HG02852 (cell line): ENCODE measurements at regions not wholly inside any gene's neighbourhood (a gene's known extent, or its start where the extent isn't known, plus 50 kb on each side); places are given as distances from the start of the nearest gene placed in this dataset.
"Not testable (repeated sequence)": the region's sequence is repeated elsewhere in the genome, so short reads cannot be mapped to it uniquely, and the experiment has no call there.

Experiments used
- ATAC-seq: cut with Tn5 transposase; IDR thresholded peaks from one replicate; pipeline ENCODE4 v1.9.1; 2021; ENCODE audit warnings: mild to moderate bottlenecking, moderate library complexity; ENCODE audit not compliant: unreplicated experiment

GRCh38 chr11:45392154-45392553 is 106.0 kb upstream of the SYT13 start:
- ATAC-seq: no peak

DNA sequence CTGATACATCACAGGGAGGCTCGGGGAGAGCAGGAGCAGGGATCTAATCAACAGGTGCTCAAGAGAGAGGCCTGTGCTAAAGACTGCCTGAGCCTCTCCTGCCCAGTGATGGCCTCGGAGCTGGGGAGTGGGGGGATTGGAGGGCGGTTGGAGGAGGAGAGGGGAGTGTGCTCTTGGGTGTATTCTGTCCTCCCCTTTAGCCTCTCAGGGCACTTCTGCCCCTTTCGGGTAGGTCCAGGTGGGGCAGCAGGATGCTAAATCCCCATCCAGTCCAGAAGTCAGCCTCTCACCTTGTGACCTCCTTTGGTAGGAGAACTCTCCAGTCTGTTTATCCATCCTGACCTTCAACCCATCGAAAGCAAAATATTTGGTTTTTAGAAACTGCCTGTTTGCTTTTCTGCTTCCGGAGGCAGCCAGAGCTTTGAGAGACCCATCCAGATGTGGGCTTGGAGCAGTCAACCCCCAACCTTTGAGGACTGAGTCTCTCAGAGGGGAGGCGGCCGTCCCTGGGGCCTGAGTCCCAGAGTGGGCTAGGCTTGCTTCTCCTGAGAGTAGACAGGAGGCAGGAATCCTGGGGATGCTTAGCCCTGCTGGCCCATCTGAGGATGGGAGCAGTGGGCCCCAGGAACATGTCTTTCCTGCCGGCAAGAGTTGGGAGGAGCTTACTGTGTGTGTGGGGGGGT is 105.2 kb upstream of the SYT13 start:
- ATAC-seq: no peak

- no peak for ATAC-seq
Measured at GRCh38 chr11:45390407-45390806, 104.3 kb upstream of the SYT13 start.

- ATAC-seq: no peak
Measured at GRCh38 chr11:45388472-45388871, 102.3 kb upstream of the SYT13 start.

- ATAC-seq: not testable (repeated sequence)
Measured at GRCh38 chr11:45387885-45388284, 101.7 kb upstream of the SYT13 start.

- ATAC-seq: no peak
Measured at GRCh38 chr11:45386972-45387371, 100.8 kb upstream of the SYT13 start.

DNA sequence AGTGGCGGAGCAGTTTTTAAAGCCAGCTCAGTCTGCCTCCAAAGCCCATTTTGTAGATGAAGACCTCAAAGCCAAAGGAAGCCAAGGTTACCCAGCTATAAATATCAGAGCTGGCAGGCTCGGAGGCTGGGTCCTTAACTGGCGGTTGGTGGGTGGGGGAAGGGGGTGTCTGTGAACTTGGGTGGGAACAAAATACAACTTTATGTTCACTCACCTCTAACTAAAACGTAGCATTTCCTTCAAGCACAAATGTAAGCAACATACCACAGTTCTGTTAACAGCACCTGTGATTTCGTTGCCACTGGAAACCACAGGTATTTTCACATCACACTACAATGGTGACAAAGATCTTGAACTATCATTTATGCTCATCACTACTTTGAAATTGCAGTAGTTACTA is 99.7 kb upstream of the SYT13 start:
- ATAC-seq: no peak

GRCh38 chr11:45385423-45385822 is 99.3 kb upstream of the SYT13 start:
- ATAC-seq: no peak

GRCh38 chr11:45384711-45385241 is 98.6 kb upstream of the SYT13 start:
- no peak for ATAC-seq

- ATAC-seq: no peak
Measured at GRCh38 chr11:45384016-45384415, 97.9 kb upstream of the SYT13 start.

DNA sequence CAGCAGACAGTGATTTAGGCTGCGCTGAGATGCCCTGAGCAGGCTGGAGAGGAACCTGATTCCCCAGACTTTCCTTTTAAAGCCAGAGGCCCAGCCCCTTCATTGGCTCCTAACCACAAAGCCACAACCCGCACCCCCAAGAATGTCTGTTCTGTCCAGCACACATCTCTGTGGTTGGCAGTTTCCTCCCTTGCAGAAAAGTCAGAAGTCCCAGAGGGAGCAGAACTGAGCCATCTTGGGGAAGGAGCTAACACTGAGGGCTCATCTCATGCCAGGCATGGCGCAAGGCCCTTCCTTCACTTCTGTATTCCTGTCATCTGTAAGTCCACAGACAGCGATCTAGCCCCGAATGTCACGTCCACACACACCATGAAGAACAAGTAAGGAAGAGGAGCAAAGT is 97.1 kb upstream of the SYT13 start:
- no peak for ATAC-seq

- ATAC-seq: no peak
Measured at GRCh38 chr11:45382133-45382878, 96.2 kb upstream of the SYT13 start.

DNA sequence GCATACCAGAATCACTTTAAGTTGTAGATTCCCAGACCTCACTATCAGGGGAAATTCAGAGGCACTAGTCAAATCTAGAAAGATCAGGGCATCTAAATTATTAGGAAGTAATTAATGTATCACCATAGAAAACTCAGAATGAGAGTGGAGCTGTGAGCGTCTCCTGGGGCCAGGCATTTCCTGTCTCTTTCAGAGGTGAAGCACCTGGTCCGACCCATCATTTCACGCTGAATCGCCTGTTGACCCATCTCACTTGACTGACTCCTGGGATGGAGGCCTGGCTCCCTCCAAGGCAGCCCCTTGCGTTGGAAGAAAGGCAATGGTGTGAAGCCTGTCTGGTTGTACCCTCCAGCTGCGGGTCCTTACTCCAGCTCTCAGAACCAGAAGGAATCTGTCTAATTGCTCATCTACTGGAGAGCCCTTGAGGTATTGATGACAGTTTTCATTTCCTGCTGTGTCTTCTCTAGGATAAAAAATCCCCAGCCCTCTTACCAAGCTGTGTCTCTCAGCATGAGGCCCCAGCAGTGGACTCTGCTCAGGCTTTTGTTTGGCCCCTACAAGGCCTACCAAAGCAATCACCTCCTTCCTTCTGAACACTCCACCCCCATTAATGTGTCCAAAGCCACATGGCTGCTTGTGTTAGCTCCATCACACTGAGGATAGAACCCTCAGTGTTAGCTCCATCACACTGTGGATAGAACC is 93.2 kb upstream of the SYT13 start:
- ATAC-seq: no peak

DNA sequence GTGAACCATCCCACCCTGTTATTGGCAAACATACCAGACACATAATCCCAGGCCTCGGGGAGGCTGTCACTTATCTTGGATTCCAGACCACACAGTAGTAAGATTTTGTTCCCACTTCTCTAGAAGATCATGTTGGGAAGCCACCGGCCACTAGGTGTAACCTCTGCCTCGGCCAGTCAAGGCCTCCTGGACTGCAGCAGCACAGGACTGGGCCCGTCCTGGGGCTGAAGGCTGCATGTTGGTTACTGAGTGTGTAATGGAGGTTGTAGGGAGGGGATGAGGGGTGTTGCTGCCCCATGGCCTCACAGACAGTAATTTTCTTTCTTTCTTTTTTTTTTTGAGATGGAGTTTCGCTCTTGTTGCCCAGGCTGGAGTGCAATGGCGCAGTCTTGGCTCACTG is 92.4 kb upstream of the SYT13 start:
- no peak for ATAC-seq

GRCh38 chr11:45374653-45375059 is 88.5 kb upstream of the SYT13 start:
- ATAC-seq: no peak

- ATAC-seq: no peak
Measured at GRCh38 chr11:45374130-45374529, 88.0 kb upstream of the SYT13 start.

DNA sequence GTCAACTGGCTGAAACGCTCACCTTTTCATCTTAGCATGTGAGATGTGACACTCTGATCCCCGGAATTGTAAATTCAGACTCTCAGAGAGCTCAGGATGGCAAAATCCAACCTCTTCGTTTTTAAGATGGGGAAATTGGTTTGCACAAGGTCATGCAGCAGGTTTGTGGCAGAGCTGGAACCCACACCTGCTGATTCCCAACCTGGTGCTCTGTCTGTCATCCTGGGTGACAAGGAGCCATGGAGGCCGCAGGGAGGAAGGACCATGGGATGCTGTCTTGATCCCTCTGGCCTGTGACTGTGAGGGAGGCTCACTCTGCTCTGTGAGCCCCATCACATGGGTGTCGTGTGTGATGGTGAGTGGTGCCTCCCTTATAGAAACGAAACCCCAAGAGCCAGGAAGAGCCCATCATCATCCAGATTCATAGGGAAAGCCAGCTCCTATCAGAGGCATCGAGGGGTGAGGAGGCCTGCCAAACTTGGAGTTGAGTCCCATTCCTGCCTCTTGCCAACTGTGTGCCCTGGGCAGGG is 87.4 kb upstream of the SYT13 start:
- no peak for ATAC-seq

DNA sequence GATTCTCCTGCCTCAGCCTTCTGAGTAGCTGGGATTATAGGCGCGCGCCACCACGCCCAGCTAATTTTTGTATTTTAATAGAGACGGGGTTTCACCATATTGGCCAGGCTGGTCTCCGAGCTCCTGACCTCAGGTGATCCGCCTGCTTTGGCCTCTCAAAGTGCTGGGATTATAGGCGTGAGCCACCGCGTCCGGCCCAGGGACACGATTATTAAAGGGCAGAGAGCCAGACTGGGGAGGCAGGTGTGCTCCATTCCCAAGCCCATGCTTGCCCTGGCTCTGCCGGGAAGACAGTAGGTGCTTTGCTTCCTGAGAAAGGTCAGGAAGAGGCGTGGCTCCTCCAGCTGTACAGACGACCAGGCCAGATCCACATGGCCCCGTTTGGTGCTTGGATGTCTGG is 86.3 kb upstream of the SYT13 start:
- ATAC-seq: not testable (repeated sequence)

DNA sequence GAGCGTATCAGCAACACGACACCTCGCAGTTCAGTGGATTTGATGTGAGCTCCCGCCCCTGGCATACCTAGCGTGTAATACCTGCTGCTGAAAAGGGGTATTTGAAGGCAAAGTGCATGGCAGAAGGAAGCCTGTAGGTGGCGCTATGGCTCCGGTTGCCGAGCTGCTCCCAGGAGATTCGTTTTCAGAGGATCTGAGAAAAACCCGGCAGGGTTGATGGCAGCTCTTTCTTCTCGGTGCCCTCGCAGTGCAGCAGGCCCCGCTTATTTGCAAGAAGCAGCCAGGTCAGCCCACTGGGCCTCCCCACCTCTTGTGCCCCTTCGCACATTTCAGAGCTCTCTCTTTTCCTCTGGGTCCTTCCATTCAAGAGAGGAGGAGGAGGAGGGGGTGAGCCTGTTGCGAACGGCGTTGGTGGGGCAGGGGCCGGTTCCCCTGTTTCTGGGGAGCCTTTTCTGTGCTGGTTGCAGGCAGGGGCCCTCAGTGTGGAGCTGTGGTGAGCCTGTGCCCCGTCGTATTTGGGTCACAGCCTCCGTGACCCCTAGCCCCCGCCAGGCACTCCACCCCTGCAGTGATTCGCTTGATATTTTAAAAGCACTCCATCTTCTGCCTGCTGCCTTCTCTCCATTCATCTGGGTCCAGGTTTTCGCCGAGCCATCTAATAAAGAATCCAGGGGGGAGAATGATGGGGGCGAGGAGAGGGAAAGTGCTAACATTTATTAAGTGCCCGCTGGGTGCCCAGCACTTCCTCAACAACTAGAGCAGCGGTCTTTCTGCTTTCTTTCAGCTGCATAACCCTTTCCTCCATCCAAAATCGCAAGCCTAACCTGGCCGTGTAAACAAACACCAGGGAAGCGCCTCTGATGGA is 85.3 kb upstream of the SYT13 start:
- ATAC-seq: no peak

GRCh38 chr11:45369313-45369712 is 83.2 kb upstream of the SYT13 start:
- no peak for ATAC-seq

DNA sequence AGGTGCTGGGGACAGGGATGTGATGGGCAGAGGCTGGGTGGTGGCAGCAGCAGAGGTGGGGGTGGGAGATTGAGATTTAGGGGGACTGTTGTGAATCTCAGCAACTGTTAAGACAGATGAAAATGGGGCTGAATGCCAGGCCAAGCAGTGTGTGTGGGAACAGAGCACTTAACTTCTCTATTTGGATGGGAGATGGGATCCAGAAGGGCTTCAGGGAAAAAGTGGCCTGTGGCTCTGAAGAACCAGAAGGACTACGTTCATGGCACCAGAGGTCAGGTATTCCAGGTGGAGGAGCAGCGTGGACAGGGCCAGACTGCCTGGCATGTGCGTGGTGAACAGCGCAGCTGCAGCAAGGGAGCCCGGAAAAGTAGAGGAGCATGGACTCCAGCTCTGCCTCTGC is 82.6 kb upstream of the SYT13 start:
- ATAC-seq: no peak
